ENCODE measurements at regions not wholly inside any gene's neighbourhood (a gene's known extent, or its start where the extent isn't known, plus 50 kb on each side); places are given as distances from the start of the nearest gene placed in this dataset.

GRCh38 chr19:23461120-23461519 is 65.8 kb upstream of the ZNF91 start:
- DNase-seq: no peak

- no peak for DNase-seq
Observed at GRCh38 chr19:23460656-23461055, 65.4 kb upstream of the ZNF91 start.
